Fibroblast of mammary gland (primary cell): ENCODE measurements at regions not wholly inside any gene's neighbourhood (a gene's known extent, or its start where the extent isn't known, plus 50 kb on each side); places are given as distances from the start of the nearest gene placed in this dataset.
"Not testable (repeated sequence)": the region's sequence is repeated elsewhere in the genome, so short reads cannot be mapped to it uniquely, and the experiment has no call there.

ENCODE experiments used
- DNase-seq: peaks from one replicate; pipeline ENCODE4 v3.0.0-alpha.2; 2010; ENCODE audit warnings: low read depth
- H3K4me3 ChIP-seq: 2 replicates; pipeline ENCODE4 v1.5.1; 2011; ENCODE audit warnings: low read depth, mild to moderate bottlenecking, low read length, moderate library complexity; ENCODE audit not compliant: control insufficient read depth
- CTCF ChIP-seq: conservative IDR thresholded peaks from 2 replicates; pipeline ENCODE4 v1.5.1; 2011; ENCODE audit warnings: low read depth, low read length, inconsistent platforms; ENCODE audit not compliant: control insufficient read depth, insufficient read depth

DNA sequence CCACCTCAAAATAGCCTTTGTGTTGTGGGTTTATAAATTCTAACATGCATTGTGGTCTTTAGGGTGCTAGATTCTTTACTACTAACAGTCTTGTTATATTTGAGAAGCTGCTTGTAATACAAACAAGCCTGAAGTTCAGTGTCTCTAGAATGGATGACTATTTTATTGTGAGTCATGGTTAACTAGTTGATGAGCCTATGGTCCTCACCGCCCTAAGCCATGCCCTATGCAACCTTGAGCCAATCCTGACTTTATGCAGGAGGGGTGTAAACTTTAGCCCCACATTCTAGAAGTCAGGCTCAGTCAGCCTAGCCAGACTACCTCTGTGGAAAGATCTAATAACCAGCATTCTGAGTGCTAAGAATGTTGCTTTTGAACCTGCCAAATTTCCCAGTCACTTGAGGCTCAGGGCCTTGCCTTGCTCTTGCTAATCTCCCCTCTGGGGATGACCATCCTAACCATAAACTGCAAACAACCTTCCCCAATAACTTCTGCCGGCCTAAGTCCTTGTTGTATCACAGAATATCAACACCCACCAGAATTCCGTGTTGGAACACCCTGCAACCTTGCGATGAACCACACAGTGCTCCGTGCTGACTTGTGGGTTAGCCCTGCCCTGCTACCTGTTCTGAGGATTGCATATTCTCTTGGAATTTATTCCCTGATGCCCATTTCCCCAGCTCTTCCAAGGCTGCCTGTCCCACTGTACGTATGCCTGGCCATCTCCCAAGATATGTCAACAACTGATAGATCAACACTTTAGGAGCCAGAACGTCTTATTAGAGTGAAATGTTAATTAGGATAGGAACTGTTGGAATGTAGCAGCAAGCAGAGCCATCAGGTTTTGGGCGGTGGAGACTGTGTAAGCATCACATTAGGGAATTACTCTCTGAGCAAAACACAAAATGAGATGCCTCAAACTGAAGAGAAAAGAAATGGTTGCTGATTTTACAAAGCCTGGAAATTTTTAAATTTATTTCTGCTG is 71.7 kb upstream of the CEP85L start:
- H3K4me3 ChIP-seq, result no peak overlapping the region
- DNase-seq, result peak; percentile 46
- TF ChIP-seq CTCF, result no peak

- TF ChIP-seq CTCF, result no peak
- DNase-seq, result no peak
- H3K4me3 ChIP-seq, result no peak overlapping the region
These were observed 68.7 kb upstream of the CEP85L start for GRCh38 chr6:118720125-118720473.

- no peak for DNase-seq
- H3K4me3 ChIP-seq, result no peak overlapping the region
- no peak for TF ChIP-seq CTCF
These were observed 68.1 kb upstream of the CEP85L start for GRCh38 chr6:118719351-118720124.

GRCh38 chr6:118718903-118719302 is 67.5 kb upstream of the CEP85L start:
- no peak overlapping the region for H3K4me3 ChIP-seq
- no peak for TF ChIP-seq CTCF
- DNase-seq, result no peak

- H3K4me3 ChIP-seq, result no peak overlapping the region
- no peak for TF ChIP-seq CTCF
- no peak for DNase-seq
These were observed 66.9 kb upstream of the CEP85L start for GRCh38 chr6:118718297-118718696.

DNA sequence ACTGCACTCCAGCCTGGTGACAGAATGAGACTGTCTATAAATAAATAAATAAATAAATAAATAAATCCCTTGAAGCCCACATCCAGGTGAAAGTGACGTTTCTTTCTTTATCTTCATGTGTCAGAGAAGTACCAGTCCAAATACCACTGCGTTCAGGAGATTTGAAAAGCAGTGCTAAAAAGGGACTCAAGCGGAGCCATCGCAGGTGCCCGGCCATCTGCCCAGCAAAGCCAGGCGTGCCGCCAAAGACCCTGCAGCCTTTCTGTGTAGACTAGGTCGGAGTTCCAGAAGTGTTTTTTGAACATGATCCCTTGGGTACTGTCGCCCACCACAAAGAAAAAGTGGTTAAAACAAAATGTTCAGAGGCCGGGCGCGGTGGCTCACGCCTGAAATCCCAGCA is 65.7 kb upstream of the CEP85L start:
- TF ChIP-seq CTCF, result no peak
- no peak for DNase-seq
- no peak overlapping the region for H3K4me3 ChIP-seq

- not testable (repeated sequence) for DNase-seq, H3K4me3 ChIP-seq
These were observed 64.5 kb upstream of the CEP85L start for GRCh38 chr6:118715907-118716306.
